GM12878 (cell line): ENCODE measurements at regions not wholly inside any gene's neighbourhood (a gene's known extent, or its start where the extent isn't known, plus 50 kb on each side); places are given as distances from the start of the nearest gene placed in this dataset.

Source experiments
- ATAC-seq: fragments of 200-7000 bp; cut with Tn5 transposase; 3 replicates; pipeline ENCODE4 v1.9.1; 2020; ENCODE audit warnings: mild to moderate bottlenecking, moderate library complexity
- BruUV-seq: library from RNA; stranded (reverse); fragments of 400-500 nt; replicated peaks from 2 replicates; lab custom pipeline; 2021; lab: Mats Ljungman, UMichigan
- CTCF ChIA-PET: fragments of 300-600 bp; sonication (Branson Sonifier 250); formaldehyde crosslinking; extraction: SDS; loops from one replicate; lab custom pipeline; 2021; ENCODE audit warnings: inconsistent platforms; lab: Yijun Ruan, JAX
- POLR2A ChIA-PET: fragments of 350-600 bp; formaldehyde crosslinking; extraction: SDS; loops from one replicate; lab custom pipeline; 2021; ENCODE audit warnings: inconsistent platforms; lab: Charles Lee
- RAD21 ChIA-PET: fragments of 300-600 bp; sonication (Branson Sonifier 250); formaldehyde crosslinking; loops from one replicate; lab custom pipeline; 2023; ENCODE audit warnings: antibody characterized with exemption; ENCODE audit not compliant: unreplicated experiment; lab: Charles Lee
- SMC1A ChIA-PET: fragments of 300-600 bp; sonication (Branson Sonifier 250); formaldehyde crosslinking; loops from one replicate; lab custom pipeline; 2023; ENCODE audit not compliant: unreplicated experiment, uncharacterized antibody; lab: Charles Lee
- DNase-seq: peaks from one replicate; pipeline ENCODE4 v3.0.0-alpha.2; 2011; ENCODE audit warnings: low read depth, low spot score
- FAIRE-seq: peaks from 3 replicates; lab custom pipeline; 2011; peaks lifted over from hg19 to GRCh38; lab: Jason Lieb, UNC
- H2AFZ ChIP-seq: 2 replicates; pipeline ENCODE4 v1.6.0; 2011; ENCODE audit warnings: low read depth, low read length, control low read depth; ENCODE audit not compliant: control insufficient read depth
- H3K27ac ChIP-seq: 2 replicates; pipeline ENCODE4 v1.5.1; 2011; ENCODE audit warnings: control low read depth; ENCODE audit not compliant: control insufficient read depth, insufficient read depth
- H3K27me3 ChIP-seq, 2 experiments: replicated peaks in 1 of 2; 2 replicates each; pipeline versions ENCODE4 v1.6.0 to v1.6.1; 2011; ENCODE audit warnings: low read length in 1 of 2; ENCODE audit not compliant: control insufficient read depth in 2 of 2, insufficient read depth in 2 of 2
- H3K36me3 ChIP-seq, 2 experiments: 2 replicates each; pipeline ENCODE4 v1.5.1; 2011; ENCODE audit warnings: low read length in 1 of 2; ENCODE audit not compliant: control insufficient read depth in 2 of 2, insufficient read depth in 2 of 2
- H3K4me1 ChIP-seq: 2 replicates; pipeline ENCODE4 v1.6.1; 2011; ENCODE audit warnings: mild to moderate bottlenecking, low read length, moderate library complexity, mixed read lengths; ENCODE audit not compliant: control insufficient read depth, insufficient read depth
- H3K4me2 ChIP-seq: 2 replicates; pipeline ENCODE4 v1.6.0; 2011; ENCODE audit warnings: control low read depth; ENCODE audit not compliant: control insufficient read depth, insufficient read depth
- H3K4me3 ChIP-seq: fragments of 200-600 bp; sonication (generic); 2 replicates; pipeline ENCODE4 v1.5.1; 2016
- H3K79me2 ChIP-seq: 2 replicates; pipeline ENCODE4 v1.6.0; 2011; ENCODE audit warnings: low read length; ENCODE audit not compliant: control insufficient read depth, insufficient read depth
- H3K9ac ChIP-seq: 2 replicates; pipeline ENCODE4 v1.8.0; 2011; ENCODE audit warnings: low read length, control low read depth, mixed read lengths; ENCODE audit not compliant: control insufficient read depth, insufficient read depth
- H3K9me3 ChIP-seq: replicated peaks from 3 replicates; pipeline ENCODE4 v1.5.1; 2011; ENCODE audit warnings: mild to moderate bottlenecking, low read length; ENCODE audit not compliant: control insufficient read depth, insufficient read depth
- H4K20me1 ChIP-seq: 2 replicates; pipeline ENCODE4 v1.6.0; 2011; ENCODE audit not compliant: control insufficient read depth, insufficient read depth
- BMI1 ChIP-seq: fragments of 450-650 bp; IDR thresholded peaks from 2 replicates; pipeline ENCODE4 v1.6.1; 2016; ENCODE audit warnings: mild to moderate bottlenecking, moderate library complexity, borderline replicate concordance
- EGR1 ChIP-seq, 2 experiments: IDR thresholded peaks; 1 replicate in 1 of 2; 2 replicates in 1 of 2; pipeline ENCODE4 v1.6.1; 2011 to 2012; ENCODE audit warnings: low read depth in 2 of 2, low read length in 2 of 2, borderline replicate concordance in 1 of 2, mild to moderate bottlenecking in 1 of 2, moderate library complexity in 1 of 2
- NR2C1 ChIP-seq: fragments of 450-650 bp; IDR thresholded peaks from 2 replicates; pipeline ENCODE4 v1.6.1; 2017; ENCODE audit warnings: antibody characterized with exemption, mild to moderate bottlenecking, moderate library complexity
- PML ChIP-seq: IDR thresholded peaks from 2 replicates; pipeline ENCODE4 v1.6.1; 2012; ENCODE audit warnings: low read length, inconsistent platforms
- RAD51 ChIP-seq: fragments of 450-650 bp; IDR thresholded peaks from 2 replicates; pipeline ENCODE4 v1.6.1; 2016; ENCODE audit warnings: moderate library complexity, mild to moderate bottlenecking, inconsistent platforms
- SMAD5 ChIP-seq: IDR thresholded peaks from 2 replicates; pipeline ENCODE4 v1.6.1; 2016; ENCODE audit warnings: antibody characterized with exemption, low read depth
- SREBF2 ChIP-seq: IDR thresholded peaks from 2 replicates; pipeline ENCODE4 v1.6.1; 2012; ENCODE audit warnings: mild to moderate bottlenecking, low read length
- STAT1 ChIP-seq: fragments of 450-650 bp; conservative IDR thresholded peaks from 2 replicates; pipeline ENCODE4 v1.6.1; 2014; ENCODE audit warnings: antibody characterized with exemption, mild to moderate bottlenecking
- TAF1 ChIP-seq: IDR thresholded peaks from 2 replicates; pipeline ENCODE4 v1.6.1; 2011; ENCODE audit warnings: mild to moderate bottlenecking, low read depth, low read length, borderline replicate concordance
- YY1 ChIP-seq: IDR thresholded peaks from 2 replicates; pipeline ENCODE4 v1.6.1; 2011; ENCODE audit warnings: low read depth, mild to moderate bottlenecking, low read length
- ZNF207 ChIP-seq: fragments of 450-650 bp; IDR thresholded peaks from 2 replicates; pipeline ENCODE4 v1.6.1; 2014; ENCODE audit warnings: antibody characterized with exemption, mild to moderate bottlenecking, borderline replicate concordance
- WGBS: methylation state at CpG from one replicate; pipeline ENCODE4 v1.1.6; 2016; ENCODE audit warnings: low lambda C conversion rate; ENCODE audit not compliant: insufficient replicate concordance, insufficient coverage; ENCODE audit errors: missing lambda C conversion rate; 5-methylcytosine and 5-hydroxymethylcytosine counted together
- in situ Hi-C: fragments of 300-500 bp; cut with MboI; formaldehyde crosslinking; loops from 9 replicates; pipeline ENCODE4 v1.14.3; 2018; ENCODE audit warnings: mixed read lengths
- intact Hi-C: fragments of 100-400 bp; cut with micrococcal nuclease; formaldehyde crosslinking; loops from one replicate; pipeline ENCODE4 v1.14.2; 2022; ENCODE audit not compliant: unreplicated experiment
- TF ChIP-seq, protein P1 (sequence below): IDR thresholded peaks from 2 replicates; pipeline ENCODE4 v1.6.1; 2012; ENCODE audit warnings: improper control_type of control experiment, low read depth, low read length; ENCODE audit not compliant: insufficient replicate concordance
- TF ChIP-seq, protein P2 (sequence below): fragments of 450-650 bp; IDR thresholded peaks from 2 replicates; pipeline ENCODE4 v1.6.1; 2018; ENCODE audit warnings: mild to moderate bottlenecking, low read depth, moderate library complexity; ENCODE audit not compliant: partially characterized antibody

GRCh38 chr7:136245327-136246004, 268.3 kb upstream of the MTPN start:
- TF ChIP-seq BMI1 (no peak), RAD51 (no peak), SREBF2 (no peak), NR2C1 (no peak), TAF1 (no peak), EGR1 (IDR thresholded peaks at IDR 0.05; ENCODE audit: borderline replicate concordance in 1 of 2, low read depth in 2 of 2, low read length in 2 of 2) (no peak), YY1 (no peak), STAT1 (no peak), ZNF207 (no peak), PML (no peak), SMAD5 (no peak)
- TF ChIP-seq, protein P1, sequence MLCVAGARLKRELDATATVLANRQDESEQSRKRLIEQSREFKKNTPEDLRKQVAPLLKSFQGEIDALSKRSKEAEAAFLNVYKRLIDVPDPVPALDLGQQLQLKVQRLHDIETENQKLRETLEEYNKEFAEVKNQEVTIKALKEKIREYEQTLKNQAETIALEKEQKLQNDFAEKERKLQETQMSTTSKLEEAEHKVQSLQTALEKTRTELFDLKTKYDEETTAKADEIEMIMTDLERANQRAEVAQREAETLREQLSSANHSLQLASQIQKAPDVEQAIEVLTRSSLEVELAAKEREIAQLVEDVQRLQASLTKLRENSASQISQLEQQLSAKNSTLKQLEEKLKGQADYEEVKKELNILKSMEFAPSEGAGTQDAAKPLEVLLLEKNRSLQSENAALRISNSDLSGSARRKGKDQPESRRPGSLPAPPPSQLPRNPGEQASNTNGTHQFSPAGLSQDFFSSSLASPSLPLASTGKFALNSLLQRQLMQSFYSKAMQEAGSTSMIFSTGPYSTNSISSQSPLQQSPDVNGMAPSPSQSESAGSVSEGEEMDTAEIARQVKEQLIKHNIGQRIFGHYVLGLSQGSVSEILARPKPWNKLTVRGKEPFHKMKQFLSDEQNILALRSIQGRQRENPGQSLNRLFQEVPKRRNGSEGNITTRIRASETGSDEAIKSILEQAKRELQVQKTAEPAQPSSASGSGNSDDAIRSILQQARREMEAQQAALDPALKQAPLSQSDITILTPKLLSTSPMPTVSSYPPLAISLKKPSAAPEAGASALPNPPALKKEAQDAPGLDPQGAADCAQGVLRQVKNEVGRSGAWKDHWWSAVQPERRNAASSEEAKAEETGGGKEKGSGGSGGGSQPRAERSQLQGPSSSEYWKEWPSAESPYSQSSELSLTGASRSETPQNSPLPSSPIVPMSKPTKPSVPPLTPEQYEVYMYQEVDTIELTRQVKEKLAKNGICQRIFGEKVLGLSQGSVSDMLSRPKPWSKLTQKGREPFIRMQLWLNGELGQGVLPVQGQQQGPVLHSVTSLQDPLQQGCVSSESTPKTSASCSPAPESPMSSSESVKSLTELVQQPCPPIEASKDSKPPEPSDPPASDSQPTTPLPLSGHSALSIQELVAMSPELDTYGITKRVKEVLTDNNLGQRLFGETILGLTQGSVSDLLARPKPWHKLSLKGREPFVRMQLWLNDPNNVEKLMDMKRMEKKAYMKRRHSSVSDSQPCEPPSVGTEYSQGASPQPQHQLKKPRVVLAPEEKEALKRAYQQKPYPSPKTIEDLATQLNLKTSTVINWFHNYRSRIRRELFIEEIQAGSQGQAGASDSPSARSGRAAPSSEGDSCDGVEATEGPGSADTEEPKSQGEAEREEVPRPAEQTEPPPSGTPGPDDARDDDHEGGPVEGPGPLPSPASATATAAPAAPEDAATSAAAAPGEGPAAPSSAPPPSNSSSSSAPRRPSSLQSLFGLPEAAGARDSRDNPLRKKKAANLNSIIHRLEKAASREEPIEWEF, result no peak
- TF ChIP-seq, protein P2, sequence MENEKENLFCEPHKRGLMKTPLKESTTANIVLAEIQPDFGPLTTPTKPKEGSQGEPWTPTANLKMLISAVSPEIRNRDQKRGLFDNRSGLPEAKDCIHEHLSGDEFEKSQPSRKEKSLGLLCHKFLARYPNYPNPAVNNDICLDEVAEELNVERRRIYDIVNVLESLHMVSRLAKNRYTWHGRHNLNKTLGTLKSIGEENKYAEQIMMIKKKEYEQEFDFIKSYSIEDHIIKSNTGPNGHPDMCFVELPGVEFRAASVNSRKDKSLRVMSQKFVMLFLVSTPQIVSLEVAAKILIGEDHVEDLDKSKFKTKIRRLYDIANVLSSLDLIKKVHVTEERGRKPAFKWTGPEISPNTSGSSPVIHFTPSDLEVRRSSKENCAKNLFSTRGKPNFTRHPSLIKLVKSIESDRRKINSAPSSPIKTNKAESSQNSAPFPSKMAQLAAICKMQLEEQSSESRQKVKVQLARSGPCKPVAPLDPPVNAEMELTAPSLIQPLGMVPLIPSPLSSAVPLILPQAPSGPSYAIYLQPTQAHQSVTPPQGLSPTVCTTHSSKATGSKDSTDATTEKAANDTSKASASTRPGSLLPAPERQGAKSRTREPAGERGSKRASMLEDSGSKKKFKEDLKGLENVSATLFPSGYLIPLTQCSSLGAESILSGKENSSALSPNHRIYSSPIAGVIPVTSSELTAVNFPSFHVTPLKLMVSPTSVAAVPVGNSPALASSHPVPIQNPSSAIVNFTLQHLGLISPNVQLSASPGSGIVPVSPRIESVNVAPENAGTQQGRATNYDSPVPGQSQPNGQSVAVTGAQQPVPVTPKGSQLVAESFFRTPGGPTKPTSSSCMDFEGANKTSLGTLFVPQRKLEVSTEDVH, result no peak
- TF ChIP-seq, all 136 proteins: peak for 0
- Histone ChIP-seq H3K79me2 (no peaks in the 10 kb centered on the region), H3K4me1 (no peaks in the 10 kb centered on the region), H3K9ac (no peak overlapping the region), H4K20me1 (no peaks in the 10 kb centered on the region), H2AFZ (no peak overlapping the region), H3K4me2 (no peak overlapping the region), H3K27me3 (no peaks in the 10 kb centered on the region), H3K27ac (no peak overlapping the region), H3K9me3 (no peaks in the 10 kb centered on the region), H3K4me3 (no peak overlapping the region), H3K36me3 (no peaks in the 10 kb centered on the region)
- ChIA-PET RAD21 (no interaction called here), SMC1A (no interaction called here), POLR2A (no interaction called here), CTCF (no interaction called here)
- 43% methylated on average over 3 of the region's 3 CpGs for WGBS
- intact Hi-C loops (no loop called here), in situ Hi-C loops (no loop called here)
- no peak for FAIRE-seq
- DNase-seq, result no peak
- no peak for ATAC-seq
- no TSS peak for BruUV-seq
